Stimulated activated effector memory CD8-positive, alpha-beta T cell treated with anti-CD3 and anti-CD28 coated beads, Interleukin-12 subunit alpha, Interleukin-12 subunit beta, amount 100 ng/mL, for 72 hours (primary cell): ENCODE measurements at regions not wholly inside any gene's neighbourhood (a gene's known extent, or its start where the extent isn't known, plus 50 kb on each side); places are given as distances from the start of the nearest gene placed in this dataset.

Experiments used
- ATAC-seq: fragments of 150-1000 bp; cut with Tn5 transposase; 2 replicates; pipeline ENCODE4 v1.10.0; 2021
- DNase-seq, 2 donors: peaks; one replicate each; pipeline ENCODE4 v3.0.0; 2021 to 2022; ENCODE audit warnings: low spot score in 2 of 2
- H3K27ac Mint-ChIP-seq: one replicate; pipeline ENCODE4 v1.8.0; 2022; ENCODE audit warnings: mild to moderate bottlenecking, mixed read lengths
- H3K36me3 Mint-ChIP-seq: one replicate; pipeline ENCODE4 v1.8.0; 2022; ENCODE audit warnings: mild to moderate bottlenecking, mixed read lengths
- H3K4me1 Mint-ChIP-seq: one replicate; pipeline ENCODE4 v1.8.0; 2022; ENCODE audit warnings: mixed read lengths
- H3K4me3 Mint-ChIP-seq: one replicate; pipeline ENCODE4 v1.8.0; 2022; ENCODE audit warnings: mild to moderate bottlenecking, mixed read lengths
- H3K9me3 Mint-ChIP-seq: one replicate; pipeline ENCODE4 v1.8.0; 2022; ENCODE audit warnings: mixed read lengths

DNA sequence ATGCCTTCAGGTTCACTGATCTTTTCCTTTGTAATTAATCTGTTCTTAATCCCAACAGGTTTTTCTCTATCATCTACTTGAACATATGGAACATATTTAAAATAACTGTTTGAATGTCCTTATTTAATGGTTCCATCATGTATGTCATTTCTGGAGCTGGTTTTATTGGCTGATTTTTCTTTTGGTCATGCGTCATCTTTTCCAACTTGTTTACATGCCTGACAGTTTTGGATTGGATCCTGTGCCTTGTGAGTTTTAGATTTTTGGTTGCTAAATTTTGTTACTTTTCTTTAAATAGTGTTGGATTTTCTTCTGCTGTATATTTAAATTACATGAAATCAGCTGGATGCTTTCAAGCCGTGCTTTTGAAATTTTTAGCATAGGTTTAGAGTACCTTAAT, 237.3 kb upstream of the DAAM1 start:
- no peaks in the 10 kb centered on the region for H3K36me3 Mint-ChIP-seq
- H3K4me1 Mint-ChIP-seq: no peaks in the 10 kb centered on the region
- peaks cover 9% of the 10 kb centered on the region for H3K9me3 Mint-ChIP-seq
- no peak overlapping the region for H3K4me3 Mint-ChIP-seq
- no peak for ATAC-seq
- no peak for DNase-seq
- H3K27ac Mint-ChIP-seq: no peak overlapping the region

DNA sequence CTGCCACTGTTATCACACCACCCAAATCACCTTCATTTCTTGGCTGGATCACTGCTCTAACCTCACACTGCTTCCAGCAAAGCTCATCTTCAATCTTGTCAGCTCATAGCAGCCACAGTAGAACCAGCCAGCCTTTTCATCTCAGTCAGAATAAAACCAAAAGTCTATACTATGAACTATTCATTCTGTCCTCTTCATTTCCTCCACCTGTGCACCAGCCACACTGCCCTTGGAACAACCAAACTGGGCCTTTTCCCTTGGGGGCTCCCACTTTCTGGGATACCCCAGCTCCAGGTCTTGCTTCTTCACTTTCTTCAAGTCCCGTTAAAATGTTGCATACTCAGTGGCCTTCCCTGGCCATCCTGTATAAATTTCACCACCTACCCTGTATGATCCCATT, 234.4 kb upstream of the DAAM1 start:
- no peaks in the 10 kb centered on the region for H3K4me1 Mint-ChIP-seq
- no peak for ATAC-seq
- no peaks in the 10 kb centered on the region for H3K36me3 Mint-ChIP-seq
- no peak for DNase-seq
- H3K9me3 Mint-ChIP-seq: peaks cover 10% of the 10 kb centered on the region
- H3K4me3 Mint-ChIP-seq: no peak overlapping the region
- H3K27ac Mint-ChIP-seq: no peak overlapping the region

- DNase-seq: no peak
These were observed 233.3 kb upstream of the DAAM1 start for GRCh38 chr14:58954901-58955861.

DNA sequence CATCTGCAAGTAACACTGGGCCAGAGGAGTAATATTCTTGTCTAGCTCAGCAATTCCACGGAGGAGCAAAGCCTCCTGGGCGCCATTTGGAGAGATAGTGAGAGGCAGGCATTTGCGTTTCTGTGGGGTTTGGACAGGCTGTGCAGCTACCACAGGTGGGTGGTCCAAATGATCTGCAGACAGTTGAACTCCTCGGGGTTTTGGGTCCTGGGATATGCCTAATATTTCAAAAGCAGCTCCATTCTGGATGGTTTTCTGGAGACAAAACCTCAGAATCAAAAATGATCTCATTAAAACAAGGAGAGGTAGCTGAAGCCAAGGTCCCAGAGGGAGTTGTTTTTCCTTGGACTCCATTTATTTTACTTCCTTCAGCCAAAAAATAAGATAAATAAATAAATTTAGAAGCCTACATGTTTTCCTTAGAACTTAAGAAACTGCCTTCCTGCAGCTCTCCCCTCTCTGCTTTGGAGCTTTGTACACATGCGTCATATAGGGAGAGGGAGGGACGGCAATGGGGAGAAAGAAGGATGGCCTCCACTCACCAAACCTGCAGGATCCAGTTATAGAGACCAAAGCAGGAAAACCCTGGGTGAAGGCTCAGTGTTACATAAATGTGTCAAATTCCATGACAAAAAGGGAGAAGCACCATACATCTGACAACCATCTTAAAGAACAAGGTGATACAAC, 227.3 kb upstream of the DAAM1 start:
- no peak for ATAC-seq
- Mint-ChIP-seq H3K36me3 (no peaks in the 10 kb centered on the region), H3K27ac (no peak overlapping the region), H3K4me1 (no peaks in the 10 kb centered on the region), H3K9me3 (peaks cover 5% of the 10 kb centered on the region), H3K4me3 (no peak overlapping the region)
- no peak for DNase-seq

More at GRCh38 chr14:58954901-58955861, 233.3 kb upstream of the DAAM1 start:
- H3K27ac Mint-ChIP-seq: no peak overlapping the region
- no peak for ATAC-seq
- no peaks in the 10 kb centered on the region for H3K4me1 Mint-ChIP-seq
- peaks cover 10% of the 10 kb centered on the region for H3K9me3 Mint-ChIP-seq
- H3K36me3 Mint-ChIP-seq: no peaks in the 10 kb centered on the region
- no peak overlapping the region for H3K4me3 Mint-ChIP-seq

- no peak overlapping the region for H3K27ac Mint-ChIP-seq
- no peaks in the 10 kb centered on the region for H3K36me3 Mint-ChIP-seq
- no peaks in the 10 kb centered on the region for H3K9me3 Mint-ChIP-seq
- H3K4me3 Mint-ChIP-seq: no peak overlapping the region
- DNase-seq (no peak), ATAC-seq (no peak)
- H3K4me1 Mint-ChIP-seq: no peaks in the 10 kb centered on the region
These were observed 224.4 kb upstream of the DAAM1 start for GRCh38 chr14:58963873-58964597.

DNA sequence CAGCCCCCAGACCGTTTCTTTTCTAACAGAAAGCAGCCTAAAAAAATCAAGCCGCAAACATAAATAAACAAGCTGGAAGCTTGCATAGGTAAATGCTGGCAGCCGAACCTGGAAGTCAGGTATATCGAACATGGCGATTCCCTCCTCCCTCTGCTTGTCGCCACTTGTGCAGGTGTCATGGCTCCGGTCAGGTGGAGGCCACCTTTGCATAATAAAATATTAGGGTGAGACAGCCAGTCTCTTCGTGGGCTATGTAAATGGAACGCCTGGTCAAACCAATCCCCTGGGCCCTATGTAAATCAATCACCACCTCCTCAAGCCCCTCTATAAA, 223.9 kb upstream of the DAAM1 start:
- Mint-ChIP-seq H3K4me1 (no peaks in the 10 kb centered on the region), H3K27ac (no peak overlapping the region), H3K36me3 (no peaks in the 10 kb centered on the region), H3K9me3 (no peaks in the 10 kb centered on the region), H3K4me3 (no peak overlapping the region)
- ATAC-seq: no peak
- DNase-seq: no peak

DNA sequence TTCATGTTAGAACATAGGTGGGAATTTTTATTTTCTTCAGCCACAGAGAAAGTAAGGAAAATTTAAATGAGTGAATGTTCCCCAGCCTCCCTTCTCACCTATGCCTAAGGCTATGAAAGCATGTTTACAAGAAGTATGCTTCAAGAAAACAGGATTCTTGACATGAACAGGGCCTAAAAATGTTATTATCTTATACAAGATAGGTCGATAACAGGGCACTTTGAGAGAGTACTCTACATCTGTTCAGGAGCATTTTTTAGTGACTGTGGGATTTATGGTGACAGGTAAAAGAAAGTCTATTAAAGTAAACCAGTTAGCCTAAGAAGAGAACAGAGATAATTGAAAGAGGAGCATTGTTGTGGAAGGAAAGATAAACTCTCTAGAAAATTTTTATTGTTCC, 222.9 kb upstream of the DAAM1 start:
- Mint-ChIP-seq H3K9me3 (no peaks in the 10 kb centered on the region), H3K4me3 (no peak overlapping the region)
- no peak for ATAC-seq

DNA sequence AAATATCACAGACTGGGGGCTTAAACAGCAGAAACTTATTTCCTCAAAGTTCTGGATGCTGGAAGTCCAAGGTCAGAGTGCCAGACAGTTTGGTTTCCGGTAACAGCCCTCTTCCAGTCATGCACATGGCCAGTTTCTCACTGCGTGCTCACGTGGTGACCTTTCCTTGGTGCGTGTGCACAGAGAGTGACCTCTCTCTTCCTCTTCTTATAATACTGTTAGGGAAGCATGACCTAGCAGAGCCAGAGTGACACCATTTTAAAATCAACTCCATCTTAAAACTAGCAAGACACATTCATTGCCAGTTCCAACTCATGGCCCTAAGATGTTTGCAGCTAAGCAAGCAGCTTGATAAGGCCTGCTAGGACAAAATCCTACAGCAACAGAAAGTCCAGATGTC, 221.5 kb upstream of the DAAM1 start:
- Mint-ChIP-seq H3K36me3 (no peaks in the 10 kb centered on the region), H3K4me3 (no peak overlapping the region), H3K9me3 (no peaks in the 10 kb centered on the region), H3K27ac (no peak overlapping the region), H3K4me1 (no peaks in the 10 kb centered on the region)
- no peak for ATAC-seq
- DNase-seq: no peak

More for the DNA sequence above, 222.9 kb upstream of the DAAM1 start:
- Mint-ChIP-seq H3K4me1 (no peaks in the 10 kb centered on the region), H3K36me3 (no peaks in the 10 kb centered on the region), H3K27ac (no peak overlapping the region)
- no peak for DNase-seq

- DNase-seq (no peak), ATAC-seq (no peak)
- no peaks in the 10 kb centered on the region for H3K9me3 Mint-ChIP-seq
- no peak overlapping the region for H3K27ac Mint-ChIP-seq
- H3K4me1 Mint-ChIP-seq: no peaks in the 10 kb centered on the region
- no peak overlapping the region for H3K4me3 Mint-ChIP-seq
- H3K36me3 Mint-ChIP-seq: no peaks in the 10 kb centered on the region
These were observed 218.3 kb upstream of the DAAM1 start for GRCh38 chr14:58969951-58970751.

DNA sequence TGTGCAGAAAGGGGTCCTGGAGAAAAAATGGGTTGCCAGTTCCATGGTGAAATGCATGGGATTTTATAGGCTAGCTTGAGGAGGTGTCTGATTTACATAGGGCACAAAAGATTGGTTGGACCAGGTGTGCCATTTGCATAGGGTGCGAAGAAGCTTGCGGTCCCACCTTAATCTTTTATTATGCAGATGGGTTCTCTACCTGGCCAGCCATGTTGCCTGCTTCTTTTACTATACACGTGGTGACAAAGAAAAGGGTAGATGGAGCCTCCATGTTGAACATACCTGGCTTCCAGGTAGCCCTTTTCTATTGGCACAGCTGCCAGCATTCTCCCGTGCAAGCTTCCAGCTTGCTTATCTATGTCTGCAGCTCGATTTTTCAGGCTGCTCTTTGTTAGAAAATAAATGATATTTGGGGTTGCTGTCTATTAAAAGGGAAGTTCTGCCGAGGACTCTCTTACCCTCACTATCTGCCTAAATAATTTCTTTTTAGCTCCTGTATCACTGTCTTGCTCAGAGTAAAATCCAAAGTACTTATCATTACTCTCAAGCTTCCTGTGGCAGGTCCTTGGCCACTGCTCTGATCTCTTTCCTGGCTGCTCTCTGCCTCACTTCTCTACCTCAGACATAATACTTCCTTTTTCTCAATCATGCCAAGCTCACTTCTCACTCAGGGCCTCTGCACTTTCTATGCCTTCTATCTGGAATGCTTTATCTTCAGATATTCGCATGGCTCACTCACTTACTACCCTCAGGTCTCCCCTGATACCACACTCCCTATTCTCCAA, 216.0 kb upstream of the DAAM1 start:
- Mint-ChIP-seq H3K27ac (no peak overlapping the region), H3K4me3 (no peak overlapping the region), H3K36me3 (no peaks in the 10 kb centered on the region), H3K4me1 (no peaks in the 10 kb centered on the region), H3K9me3 (no peaks in the 10 kb centered on the region)
- no peak for DNase-seq
- no peak for ATAC-seq

GRCh38 chr14:58977366-58977765, 211.1 kb upstream of the DAAM1 start:
- Mint-ChIP-seq H3K27ac (no peak overlapping the region), H3K9me3 (no peaks in the 10 kb centered on the region), H3K4me3 (no peak overlapping the region), H3K36me3 (no peaks in the 10 kb centered on the region), H3K4me1 (no peaks in the 10 kb centered on the region)
- ATAC-seq: no peak
- no peak for DNase-seq

GRCh38 chr14:58978343-58978742, 210.1 kb upstream of the DAAM1 start:
- no peak overlapping the region for H3K4me3 Mint-ChIP-seq
- H3K27ac Mint-ChIP-seq: no peak overlapping the region
- ATAC-seq (no peak), DNase-seq (no peak)
- no peaks in the 10 kb centered on the region for H3K36me3 Mint-ChIP-seq
- no peaks in the 10 kb centered on the region for H3K9me3 Mint-ChIP-seq
- H3K4me1 Mint-ChIP-seq: no peaks in the 10 kb centered on the region

DNA sequence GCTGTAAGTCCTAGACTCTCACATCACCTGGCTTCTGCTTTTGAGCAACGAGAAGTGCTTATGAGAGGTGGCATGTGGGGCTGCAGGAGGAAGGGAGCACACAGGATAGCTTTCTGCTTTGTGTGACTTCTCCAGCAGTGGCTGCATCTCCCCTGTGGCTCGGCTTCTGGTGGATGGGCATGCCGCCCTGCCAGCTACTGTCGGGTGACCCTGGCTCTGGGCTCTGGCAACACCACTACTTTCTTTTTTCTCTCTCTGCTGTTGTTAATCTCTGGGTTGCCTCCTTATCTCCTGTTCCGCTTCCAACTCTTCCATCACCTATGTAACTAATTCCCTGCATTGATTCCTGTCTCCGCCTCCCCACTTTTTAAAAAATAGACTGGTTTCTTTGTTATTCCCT, 209.1 kb upstream of the DAAM1 start:
- no peak for ATAC-seq

DNA sequence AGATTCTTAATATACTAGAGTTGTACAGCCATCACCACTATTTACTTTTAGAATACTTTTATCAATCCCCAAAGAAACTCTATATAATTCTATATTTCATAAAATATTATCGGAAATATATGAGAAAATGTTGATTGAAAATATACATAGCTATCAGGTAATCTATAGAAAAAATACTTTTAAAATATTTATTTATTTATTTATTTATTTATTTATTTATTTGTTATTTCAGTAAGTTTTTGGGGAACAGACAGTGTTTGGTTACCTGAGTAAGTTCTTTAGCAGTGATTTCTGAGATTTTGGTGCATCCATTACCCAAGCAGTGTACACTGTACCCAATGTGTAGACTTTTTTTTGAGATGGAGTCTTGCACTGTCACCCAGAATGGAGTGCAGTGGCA, 206.6 kb upstream of the DAAM1 start:
- Mint-ChIP-seq H3K4me1 (no peaks in the 10 kb centered on the region), H3K27ac (no peak overlapping the region), H3K4me3 (no peak overlapping the region)

More for the DNA sequence above, 209.1 kb upstream of the DAAM1 start:
- DNase-seq: no peak
- Mint-ChIP-seq H3K4me3 (no peak overlapping the region), H3K27ac (no peak overlapping the region), H3K4me1 (no peaks in the 10 kb centered on the region), H3K36me3 (no peaks in the 10 kb centered on the region), H3K9me3 (no peaks in the 10 kb centered on the region)

More for the DNA sequence above, 206.6 kb upstream of the DAAM1 start:
- Mint-ChIP-seq H3K9me3 (no peaks in the 10 kb centered on the region), H3K36me3 (no peaks in the 10 kb centered on the region)
- DNase-seq (no peak), ATAC-seq (no peak)
